DND-41 (cell line): ENCODE measurements at regions not wholly inside any gene's neighbourhood (a gene's known extent, or its start where the extent isn't known, plus 50 kb on each side); places are given as distances from the start of the nearest gene placed in this dataset.

ENCODE experiments used
- CTCF ChIP-seq: IDR thresholded peaks from 2 replicates; pipeline ENCODE4 v1.5.1; 2012; ENCODE audit warnings: borderline replicate concordance, low read length, moderate library complexity, mild to moderate bottlenecking; ENCODE audit not compliant: poor library complexity, severe bottlenecking; ENCODE audit errors: extremely low read depth
- EZH2 ChIP-seq: IDR thresholded peaks from 3 replicates; pipeline ENCODE4 v1.6.1; 2012; ENCODE audit warnings: borderline replicate concordance, low read depth, mild to moderate bottlenecking, moderate library complexity, low read length, inconsistent platforms; ENCODE audit not compliant: severe bottlenecking

GRCh38 chr12:74292351-74293194 lies 245.1 kb upstream of the ATXN7L3B start:
- TF ChIP-seq EZH2 (no peak), CTCF (no peak)
